Mesendoderm (in vitro differentiated cells): ENCODE measurements at regions not wholly inside any gene's neighbourhood (a gene's known extent, or its start where the extent isn't known, plus 50 kb on each side); places are given as distances from the start of the nearest gene placed in this dataset.
A peak's percentile ranks its signal among the peaks of the same experiment; 100 is the strongest.

ENCODE experiments used
- DNase-seq: peaks from one replicate; pipeline ENCODE4 v3.0.0; 2013
- H2AK5ac ChIP-seq: 2 replicates; pipeline ENCODE4 v1.6.1; 2013; ENCODE audit warnings: low read length, inconsistent platforms
- H2BK120ac ChIP-seq: 2 replicates; pipeline ENCODE4 v1.6.1; 2013; ENCODE audit warnings: low read depth, mild to moderate bottlenecking, low read length, moderate library complexity, mixed read lengths
- H2BK15ac ChIP-seq: replicated peaks from 2 replicates; pipeline ENCODE4 v1.6.1; 2013; ENCODE audit warnings: low read depth, mild to moderate bottlenecking, moderate library complexity
- H2BK5ac ChIP-seq: 2 replicates; pipeline ENCODE4 v1.6.1; 2013; ENCODE audit warnings: low read length, inconsistent platforms
- H3K18ac ChIP-seq: 2 replicates; pipeline ENCODE4 v1.6.1; 2013; ENCODE audit warnings: mild to moderate bottlenecking, low read length, mixed read lengths
- H3K23ac ChIP-seq: one replicate; pipeline ENCODE4 v1.6.1; 2013; ENCODE audit warnings: low read length
- H3K27ac ChIP-seq: 2 replicates; pipeline ENCODE4 v1.5.1; 2013; ENCODE audit warnings: low read depth, mild to moderate bottlenecking, inconsistent platforms, low read length, moderate library complexity
- H3K27me3 ChIP-seq: 2 replicates; pipeline ENCODE4 v1.6.1; 2013; ENCODE audit warnings: low read length, control low read depth, mild to moderate bottlenecking, inconsistent platforms; ENCODE audit not compliant: insufficient read depth, poor library complexity
- H3K36me3 ChIP-seq: 2 replicates; pipeline ENCODE4 v1.6.1; 2013; ENCODE audit warnings: low read length, inconsistent platforms; ENCODE audit not compliant: control insufficient read depth, insufficient read depth
- H3K4ac ChIP-seq: one replicate; pipeline ENCODE4 v1.6.1; 2013; ENCODE audit warnings: low read depth, mild to moderate bottlenecking, low read length, moderate library complexity
- H3K4me1 ChIP-seq: 2 replicates; pipeline ENCODE4 v1.6.1; 2013; ENCODE audit warnings: low read depth, low read length, inconsistent platforms; ENCODE audit not compliant: control insufficient read depth
- H3K4me2 ChIP-seq: 2 replicates; pipeline ENCODE4 v1.6.1; 2013; ENCODE audit warnings: low read length
- H3K4me3 ChIP-seq: 2 replicates; pipeline ENCODE4 v1.5.1; 2013; ENCODE audit warnings: mild to moderate bottlenecking, low read length
- H3K56ac ChIP-seq: one replicate; pipeline ENCODE4 v1.6.1; 2013; ENCODE audit warnings: low read length
- H3K79me1 ChIP-seq: 2 replicates; pipeline ENCODE4 v1.6.1; 2013; ENCODE audit warnings: low read length, inconsistent platforms
- H3K79me2 ChIP-seq: 2 replicates; pipeline ENCODE4 v1.6.1; 2013; ENCODE audit warnings: mild to moderate bottlenecking, low read length; ENCODE audit not compliant: control insufficient read depth, insufficient read depth
- H3K9ac ChIP-seq: 2 replicates; pipeline ENCODE4 v1.6.1; 2013; ENCODE audit warnings: low read length, inconsistent platforms
- H4K5ac ChIP-seq: one replicate; pipeline ENCODE4 v1.6.1; 2013; ENCODE audit warnings: low read length
- H4K8ac ChIP-seq: one replicate; pipeline ENCODE4 v1.6.1; 2013; ENCODE audit warnings: low read depth, mild to moderate bottlenecking, control low read depth, low read length, moderate library complexity
- WGBS: extraction: QIAGEN DNeasy Blood & Tissue Kit; methylation state at CpG from one replicate; pipeline ENCODE4 v1.1.7; 2013; ENCODE audit warnings: low lambda C conversion rate, missing lambda C conversion rate; ENCODE audit not compliant: insufficient coverage; ENCODE audit errors: extremely low coverage; 5-methylcytosine and 5-hydroxymethylcytosine counted together

- no peak overlapping the region for H2AK5ac ChIP-seq
- H4K5ac ChIP-seq = no peak overlapping the region
- DNase-seq = peak; percentile 21
- no peak overlapping the region for H3K56ac ChIP-seq
- H3K79me1 ChIP-seq = no peaks in the 10 kb centered on the region
- no peak overlapping the region for H3K27ac ChIP-seq
- no CpG with 5 or more reads among the region's 3 CpGs for WGBS
- H3K27me3 ChIP-seq = no peaks in the 10 kb centered on the region
- no peak overlapping the region for H2BK5ac ChIP-seq
- H3K23ac ChIP-seq = no peak overlapping the region
- no peak overlapping the region for H3K4me3 ChIP-seq
- H2BK120ac ChIP-seq = no peak overlapping the region
- H2BK15ac ChIP-seq = no peak overlapping the region
- H3K9ac ChIP-seq = no peak overlapping the region
- H3K79me2 ChIP-seq = no peaks in the 10 kb centered on the region
- no peaks in the 10 kb centered on the region for H3K36me3 ChIP-seq
- H3K18ac ChIP-seq = no peak overlapping the region
- no peak overlapping the region for H3K4ac ChIP-seq
- no peaks in the 10 kb centered on the region for H3K4me1 ChIP-seq
- no peak overlapping the region for H4K8ac ChIP-seq
- no peak overlapping the region for H3K4me2 ChIP-seq
Measured at GRCh38 chr10:20614911-20615310, 282.2 kb downstream of the NEBL start.

GRCh38 chr10:20608503-20608902 lies 288.6 kb downstream of the NEBL start:
- Histone ChIP-seq H3K4me2 (no peak overlapping the region), H4K8ac (no peak overlapping the region), H3K4me3 (no peak overlapping the region), H3K27me3 (no peaks in the 10 kb centered on the region), H3K79me2 (no peaks in the 10 kb centered on the region), H2AK5ac (no peak overlapping the region), H3K4ac (no peak overlapping the region), H3K79me1 (no peaks in the 10 kb centered on the region), H3K23ac (no peak overlapping the region), H4K5ac (no peak overlapping the region), H3K4me1 (no peaks in the 10 kb centered on the region), H2BK120ac (no peak overlapping the region), H3K27ac (no peak overlapping the region), H2BK15ac (no peak overlapping the region), H3K36me3 (no peaks in the 10 kb centered on the region), H3K56ac (no peak overlapping the region), H3K9ac (no peak overlapping the region), H3K18ac (no peak overlapping the region), H2BK5ac (no peak overlapping the region)
- DNase-seq = no peak

- Histone ChIP-seq H3K23ac (no peak overlapping the region), H3K79me1 (no peaks in the 10 kb centered on the region), H3K27me3 (no peaks in the 10 kb centered on the region), H3K4me3 (no peak overlapping the region), H3K4me2 (no peak overlapping the region), H3K79me2 (no peaks in the 10 kb centered on the region), H4K8ac (no peak overlapping the region), H3K56ac (no peak overlapping the region), H4K5ac (no peak overlapping the region), H2BK5ac (no peak overlapping the region), H3K4ac (no peak overlapping the region), H2BK15ac (no peak overlapping the region), H3K27ac (no peak overlapping the region), H3K18ac (no peak overlapping the region), H2AK5ac (no peak overlapping the region), H3K9ac (no peak overlapping the region), H2BK120ac (no peak overlapping the region), H3K36me3 (no peaks in the 10 kb centered on the region), H3K4me1 (no peaks in the 10 kb centered on the region)
- DNase-seq = no peak
- WGBS = no CpG with 5 or more reads among the region's 5 CpGs
Measured at GRCh38 chr10:20606985-20607384, 290.1 kb downstream of the NEBL start.

- no peak overlapping the region for H3K56ac ChIP-seq
- no peak overlapping the region for H2BK15ac ChIP-seq
- no peaks in the 10 kb centered on the region for H3K79me2 ChIP-seq
- H2BK120ac ChIP-seq = no peak overlapping the region
- no peak overlapping the region for H3K18ac ChIP-seq
- no peak for DNase-seq
- H3K4ac ChIP-seq = no peak overlapping the region
- no peak overlapping the region for H2AK5ac ChIP-seq
- H3K9ac ChIP-seq = no peak overlapping the region
- H3K4me1 ChIP-seq = no peaks in the 10 kb centered on the region
- no peak overlapping the region for H2BK5ac ChIP-seq
- H4K5ac ChIP-seq = no peak overlapping the region
- no peak overlapping the region for H3K27ac ChIP-seq
- no peak overlapping the region for H3K4me3 ChIP-seq
- no peaks in the 10 kb centered on the region for H3K27me3 ChIP-seq
- no peak overlapping the region for H3K23ac ChIP-seq
- no peak overlapping the region for H3K4me2 ChIP-seq
- H3K36me3 ChIP-seq = no peaks in the 10 kb centered on the region
- H4K8ac ChIP-seq = no peak overlapping the region
- no CpG with 5 or more reads among the region's 1 CpG for WGBS
- H3K79me1 ChIP-seq = no peaks in the 10 kb centered on the region
Measured at GRCh38 chr10:20601941-20602461, 295.1 kb downstream of the NEBL start.

- Histone ChIP-seq H3K27ac (no peak overlapping the region), H3K4me2 (no peak overlapping the region)
Measured at GRCh38 chr10:20598590-20598989, 298.5 kb downstream of the NEBL start.

GRCh38 chr10:20596911-20597310 lies 300.2 kb downstream of the NEBL start:
- no peak overlapping the region for H3K23ac ChIP-seq
- no peak overlapping the region for H2BK15ac ChIP-seq
- no peaks in the 10 kb centered on the region for H3K79me2 ChIP-seq
- H2AK5ac ChIP-seq = no peak overlapping the region
- no peaks in the 10 kb centered on the region for H3K79me1 ChIP-seq
- H3K27me3 ChIP-seq = no peaks in the 10 kb centered on the region
- H4K5ac ChIP-seq = no peak overlapping the region
- no peak overlapping the region for H3K18ac ChIP-seq
- no peak overlapping the region for H2BK120ac ChIP-seq
- H3K4me2 ChIP-seq = no peak overlapping the region
- no CpG with 5 or more reads among the region's 2 CpGs for WGBS
- no peak overlapping the region for H2BK5ac ChIP-seq
- H3K4ac ChIP-seq = no peak overlapping the region
- no peak overlapping the region for H3K56ac ChIP-seq
- H3K4me3 ChIP-seq = no peak overlapping the region
- DNase-seq = peak; percentile 86
- H3K4me1 ChIP-seq = no peaks in the 10 kb centered on the region
- no peak overlapping the region for H3K27ac ChIP-seq
- no peak overlapping the region for H3K9ac ChIP-seq
- H3K36me3 ChIP-seq = no peaks in the 10 kb centered on the region
- no peak overlapping the region for H4K8ac ChIP-seq

More at GRCh38 chr10:20598590-20598989, 298.5 kb downstream of the NEBL start:
- no peaks in the 10 kb centered on the region for H3K79me2 ChIP-seq
- no peak overlapping the region for H3K56ac ChIP-seq
- H2BK15ac ChIP-seq = no peak overlapping the region
- no peak overlapping the region for H3K9ac ChIP-seq
- no peak overlapping the region for H3K18ac ChIP-seq
- no peak overlapping the region for H2BK120ac ChIP-seq
- H2AK5ac ChIP-seq = no peak overlapping the region
- no peaks in the 10 kb centered on the region for H3K27me3 ChIP-seq
- no CpG with 5 or more reads among the region's 3 CpGs for WGBS
- no peaks in the 10 kb centered on the region for H3K36me3 ChIP-seq
- no peak overlapping the region for H2BK5ac ChIP-seq
- no peak overlapping the region for H4K8ac ChIP-seq
- no peaks in the 10 kb centered on the region for H3K4me1 ChIP-seq
- no peak overlapping the region for H3K4ac ChIP-seq
- peak; percentile 93 for DNase-seq
- H3K79me1 ChIP-seq = no peaks in the 10 kb centered on the region
- no peak overlapping the region for H4K5ac ChIP-seq
- H3K23ac ChIP-seq = no peak overlapping the region
- H3K4me3 ChIP-seq = no peak overlapping the region
